Lower leg skin (tissue), 4 donors: ENCODE measurements at regions not wholly inside any gene's neighbourhood (a gene's known extent, or its start where the extent isn't known, plus 50 kb on each side); places are given as distances from the start of the nearest gene placed in this dataset.
"Not testable (repeated sequence)": the region's sequence is repeated elsewhere in the genome, so short reads cannot be mapped to it uniquely, and the experiment has no call there.

Experiments
- DNase-seq, 2 donors: peaks; one replicate each; pipeline ENCODE4 v3.0.0-alpha.2; 2019; ENCODE audit warnings: low spot score in 2 of 2
- H3K4me3 ChIP-seq: fragments of 200-600 bp; sonication (generic); 2 replicates; pipeline ENCODE4 v1.5.1; 2017; ENCODE audit warnings: mild to moderate bottlenecking, low read depth; ENCODE audit not compliant: poor library complexity, severe bottlenecking
- CTCF ChIP-seq, 3 donors: fragments of 450-650 bp; IDR thresholded peaks; one replicate each; pipeline ENCODE4 v1.5.1; 2016; ENCODE audit warnings: antibody characterized with exemption in 3 of 3, mild to moderate bottlenecking in 3 of 3, moderate library complexity in 2 of 3
- POLR2A ChIP-seq, 2 donors: fragments of 450-650 bp; IDR thresholded peaks; one replicate each; pipeline ENCODE4 v1.6.1; 2016 to 2017; ENCODE audit warnings: antibody characterized with exemption in 2 of 2, mild to moderate bottlenecking in 1 of 2, moderate library complexity in 1 of 2
- WGBS, 2 donors: methylation state at CpG; one replicate each; pipeline ENCODE4 v1.1.5; 2018; 5-methylcytosine and 5-hydroxymethylcytosine counted together
- intact Hi-C: fragments of 100-400 bp; cut with DNase I; formaldehyde crosslinking; loops from one replicate; pipeline ENCODE4 v1.15.0; 2023; ENCODE audit warnings: low total_unique reads

- WGBS, 2 donors = 83% methylated on average over 7 of the region's 8 CpGs; no CpG with 5 or more reads in 1 of the 2 donors
- intact Hi-C loops = no loop called here
- H3K4me3 ChIP-seq = no peak overlapping the region
- DNase-seq = no peak
- TF ChIP-seq CTCF (IDR thresholded peaks at IDR 0.05) (no peak), POLR2A (IDR thresholded peaks at IDR 0.05) (no peak)
These were observed 84.6 kb upstream of the WSB1 start for GRCh38 chr17:27209316-27209715.

- H3K4me3 ChIP-seq, intact Hi-C loops, DNase-seq: not testable (repeated sequence)
- 95% methylated on average over 4 of the region's 5 CpGs; no CpG with 5 or more reads in 1 of the 2 donors for WGBS, 2 donors
These were observed 83.1 kb upstream of the WSB1 start for GRCh38 chr17:27210809-27211208.

GRCh38 chr17:27216836-27217235 lies 77.1 kb upstream of the WSB1 start:
- DNase-seq = no peak
- WGBS, 2 donors = 82 to 96% methylated on average over 1 of the region's 1 CpG
- intact Hi-C loops = no loop called here
- no peak overlapping the region for H3K4me3 ChIP-seq
- TF ChIP-seq CTCF (IDR thresholded peaks at IDR 0.05) = no peak
- TF ChIP-seq POLR2A (IDR thresholded peaks at IDR 0.05) = no peak

GRCh38 chr17:27217631-27218030 lies 76.3 kb upstream of the WSB1 start:
- 86 to 89% methylated on average over 5 of the region's 5 CpGs for WGBS, 2 donors
- TF ChIP-seq CTCF (IDR thresholded peaks at IDR 0.05) (no peak), POLR2A (IDR thresholded peaks at IDR 0.05) (no peak)
- no peak overlapping the region for H3K4me3 ChIP-seq
- intact Hi-C loops = no loop called here
- DNase-seq = no peak

- no peak for DNase-seq
- intact Hi-C loops = no loop called here
- no peak for TF ChIP-seq CTCF (IDR thresholded peaks at IDR 0.05)
- TF ChIP-seq POLR2A (IDR thresholded peaks at IDR 0.05) = no peak
- H3K4me3 ChIP-seq = no peak overlapping the region
- 76 to 81% methylated on average over 3 of the region's 3 CpGs for WGBS, 2 donors
These were observed 75.9 kb upstream of the WSB1 start for GRCh38 chr17:27218041-27218440.

- TF ChIP-seq POLR2A (IDR thresholded peaks at IDR 0.05) = no peak
- TF ChIP-seq CTCF (IDR thresholded peaks at IDR 0.05) = no peak
- no peak for DNase-seq
- WGBS, 2 donors = 81 to 83% methylated on average over 6 of the region's 6 CpGs
- H3K4me3 ChIP-seq = no peak overlapping the region
- intact Hi-C loops = no loop called here
These were observed 75.0 kb upstream of the WSB1 start for GRCh38 chr17:27218719-27219488.
